ENCODE measurements at regions not wholly inside any gene's neighbourhood (a gene's known extent, or its start where the extent isn't known, plus 50 kb on each side); places are given as distances from the start of the nearest gene placed in this dataset.
"Not testable (repeated sequence)": the region's sequence is repeated elsewhere in the genome, so short reads cannot be mapped to it uniquely, and the experiment has no call there.

DNA sequence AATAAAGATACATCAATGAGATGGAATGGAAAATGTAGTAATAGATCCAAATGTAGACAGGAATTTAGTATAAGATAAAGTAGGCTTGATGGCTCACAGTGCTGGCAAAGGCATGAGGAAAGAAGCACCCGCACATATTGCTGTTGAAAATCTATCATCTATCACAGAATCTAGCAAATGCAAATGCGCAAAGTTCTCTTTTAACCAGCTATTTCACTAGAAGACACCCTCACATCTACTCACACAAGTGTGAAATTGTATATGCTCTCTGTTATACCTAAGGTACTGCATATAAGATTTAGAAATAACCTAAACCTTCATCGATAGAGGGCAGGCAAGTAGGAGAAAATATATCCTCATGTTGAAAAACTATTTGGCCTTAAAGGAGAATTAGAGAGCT lies 756.7 kb upstream of the SEMA6D start:
- H3K79me2 ChIP-seq (ENCODE audit: insufficient read depth, low read length) = no peaks in the 10 kb centered on the region
- H2AFZ ChIP-seq (ENCODE audit: low read depth, low read length, severe bottlenecking) = no peak overlapping the region
- no peaks in the 10 kb centered on the region for H4K20me1 ChIP-seq (ENCODE audit: low read depth, low read length)
- H3K4me3 ChIP-seq (ENCODE audit: insufficient read depth, low read length, poor library complexity, severe bottlenecking) = no peak overlapping the region
- H3K4me2 ChIP-seq (ENCODE audit: low read depth, low read length, poor library complexity, severe bottlenecking) = no peak overlapping the region
- no peaks in the 10 kb centered on the region for H3K27me3 ChIP-seq (ENCODE audit: low read length)
- no peak for TF ChIP-seq EZH2phosphoT487 (conservative IDR thresholded peaks at IDR 0.05; ENCODE audit: low read length)
- TF ChIP-seq, protein P1, sequence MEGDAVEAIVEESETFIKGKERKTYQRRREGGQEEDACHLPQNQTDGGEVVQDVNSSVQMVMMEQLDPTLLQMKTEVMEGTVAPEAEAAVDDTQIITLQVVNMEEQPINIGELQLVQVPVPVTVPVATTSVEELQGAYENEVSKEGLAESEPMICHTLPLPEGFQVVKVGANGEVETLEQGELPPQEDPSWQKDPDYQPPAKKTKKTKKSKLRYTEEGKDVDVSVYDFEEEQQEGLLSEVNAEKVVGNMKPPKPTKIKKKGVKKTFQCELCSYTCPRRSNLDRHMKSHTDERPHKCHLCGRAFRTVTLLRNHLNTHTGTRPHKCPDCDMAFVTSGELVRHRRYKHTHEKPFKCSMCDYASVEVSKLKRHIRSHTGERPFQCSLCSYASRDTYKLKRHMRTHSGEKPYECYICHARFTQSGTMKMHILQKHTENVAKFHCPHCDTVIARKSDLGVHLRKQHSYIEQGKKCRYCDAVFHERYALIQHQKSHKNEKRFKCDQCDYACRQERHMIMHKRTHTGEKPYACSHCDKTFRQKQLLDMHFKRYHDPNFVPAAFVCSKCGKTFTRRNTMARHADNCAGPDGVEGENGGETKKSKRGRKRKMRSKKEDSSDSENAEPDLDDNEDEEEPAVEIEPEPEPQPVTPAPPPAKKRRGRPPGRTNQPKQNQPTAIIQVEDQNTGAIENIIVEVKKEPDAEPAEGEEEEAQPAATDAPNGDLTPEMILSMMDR (IDR thresholded peaks at IDR 0.05; ENCODE audit: insufficient read depth, low read length, poor library complexity, severe bottlenecking) = no peak
- no peaks in the 10 kb centered on the region for H3F3A ChIP-seq (ENCODE audit: insufficient read depth)
- no peaks in the 10 kb centered on the region for H3K9me3 ChIP-seq (ENCODE audit: insufficient read depth, low read length)
- no peaks in the 10 kb centered on the region for H3K36me3 ChIP-seq (ENCODE audit: low read length)
- H3K9me2 ChIP-seq (replicated peaks; ENCODE audit: insufficient read depth, low read length) = no peaks in the 10 kb centered on the region; the same call in 1 of the 2 replicates
- no peak overlapping the region for H3K9ac ChIP-seq (ENCODE audit: low read length)
- H3K27ac ChIP-seq (ENCODE audit: low read depth, low read length) = no peak overlapping the region

- H3K4me2 ChIP-seq (ENCODE audit: low read depth, low read length, poor library complexity, severe bottlenecking) = no peak overlapping the region
- H3K9ac ChIP-seq (ENCODE audit: low read length) = no peak overlapping the region
- H4K20me1 ChIP-seq (ENCODE audit: low read depth, low read length) = no peaks in the 10 kb centered on the region
- no peak overlapping the region for H2AFZ ChIP-seq (ENCODE audit: low read depth, low read length, severe bottlenecking)
- TF ChIP-seq, protein P1 (IDR thresholded peaks at IDR 0.05; ENCODE audit: insufficient read depth, low read length, poor library complexity, severe bottlenecking) = no peak
- TF ChIP-seq EZH2phosphoT487 (conservative IDR thresholded peaks at IDR 0.05; ENCODE audit: low read length) = no peak
- H3K9me2 ChIP-seq (replicated peaks; ENCODE audit: insufficient read depth, low read length) = no peaks in the 10 kb centered on the region; the same call in 1 of the 2 replicates
- H3F3A ChIP-seq (ENCODE audit: insufficient read depth) = no peaks in the 10 kb centered on the region
- no peaks in the 10 kb centered on the region for H3K27me3 ChIP-seq (ENCODE audit: low read length)
- no peaks in the 10 kb centered on the region for H3K79me2 ChIP-seq (ENCODE audit: insufficient read depth, low read length)
- H3K27ac ChIP-seq (ENCODE audit: low read depth, low read length) = no peak overlapping the region
- H3K9me3 ChIP-seq (ENCODE audit: insufficient read depth, low read length) = no peaks in the 10 kb centered on the region
- no peaks in the 10 kb centered on the region for H3K36me3 ChIP-seq (ENCODE audit: low read length)
- no peak overlapping the region for H3K4me3 ChIP-seq (ENCODE audit: insufficient read depth, low read length, poor library complexity, severe bottlenecking)
These were observed 755.5 kb upstream of the SEMA6D start for GRCh38 chr15:46961795-46962194.

- not testable (repeated sequence) for H3F3A ChIP-seq (ENCODE audit: insufficient read depth); H3K27ac ChIP-seq (ENCODE audit: low read depth, low read length); H3K4me2 ChIP-seq (ENCODE audit: low read depth, low read length, poor library complexity, severe bottlenecking); H2AFZ ChIP-seq (ENCODE audit: low read depth, low read length, severe bottlenecking); H3K36me3 ChIP-seq (ENCODE audit: low read length); H3K27me3 ChIP-seq (ENCODE audit: low read length); H4K20me1 ChIP-seq (ENCODE audit: low read depth, low read length); H3K9me3 ChIP-seq (ENCODE audit: insufficient read depth, low read length); H3K9me2 ChIP-seq (replicated peaks; ENCODE audit: insufficient read depth, low read length); H3K9ac ChIP-seq (ENCODE audit: low read length); H3K79me2 ChIP-seq (ENCODE audit: insufficient read depth, low read length); H3K4me3 ChIP-seq (ENCODE audit: insufficient read depth, low read length, poor library complexity, severe bottlenecking)
These were observed 729.2 kb upstream of the SEMA6D start for GRCh38 chr15:46988055-46988454.

DNA sequence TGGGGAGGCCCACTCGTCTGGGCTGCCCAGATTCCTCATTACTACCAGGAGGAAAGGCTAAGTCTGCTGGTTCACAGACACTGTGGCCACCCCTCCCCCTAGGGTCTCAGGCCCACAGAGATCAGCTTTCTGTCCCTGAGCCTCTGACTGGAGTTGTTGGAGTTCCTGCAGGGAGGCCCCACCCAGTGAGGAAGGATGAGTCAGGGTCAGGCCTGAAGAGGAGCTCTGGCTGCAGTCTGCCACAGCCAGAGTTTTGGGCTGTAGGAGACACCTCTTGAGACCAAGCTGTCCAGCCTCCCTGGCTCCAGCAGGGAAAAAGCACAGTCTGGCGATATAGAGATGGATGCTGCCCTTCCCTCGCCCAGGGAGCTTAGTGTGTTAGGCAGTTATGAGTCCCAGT lies 720.9 kb upstream of the SEMA6D start:
- H3K27ac ChIP-seq (ENCODE audit: low read depth, low read length) = no peak overlapping the region
- H3K36me3 ChIP-seq (ENCODE audit: low read length) = no peaks in the 10 kb centered on the region

More for the DNA sequence above, 720.9 kb upstream of the SEMA6D start:
- Histone ChIP-seq H3K4me2 (ENCODE audit: low read depth, low read length, poor library complexity, severe bottlenecking) (no peak overlapping the region), H3F3A (ENCODE audit: insufficient read depth) (no peaks in the 10 kb centered on the region), H3K4me3 (ENCODE audit: insufficient read depth, low read length, poor library complexity, severe bottlenecking) (no peak overlapping the region), H3K79me2 (ENCODE audit: insufficient read depth, low read length) (no peaks in the 10 kb centered on the region), H3K9me3 (ENCODE audit: insufficient read depth, low read length) (no peaks in the 10 kb centered on the region), H3K27me3 (ENCODE audit: low read length) (no peaks in the 10 kb centered on the region), H4K20me1 (ENCODE audit: low read depth, low read length) (no peaks in the 10 kb centered on the region), H2AFZ (ENCODE audit: low read depth, low read length, severe bottlenecking) (no peak overlapping the region), H3K9me2 (replicated peaks; ENCODE audit: insufficient read depth, low read length) (no peaks in the 10 kb centered on the region), H3K9ac (ENCODE audit: low read length) (no peak overlapping the region)
- TF ChIP-seq, protein P1 (IDR thresholded peaks at IDR 0.05; ENCODE audit: insufficient read depth, low read length, poor library complexity, severe bottlenecking) = no peak
- no peak for TF ChIP-seq EZH2phosphoT487 (conservative IDR thresholded peaks at IDR 0.05; ENCODE audit: low read length)

All from SU-DHL-6 (cell line).